OCI-LY3 (cell line): ENCODE measurements at regions not wholly inside any gene's neighbourhood (a gene's known extent, or its start where the extent isn't known, plus 50 kb on each side); places are given as distances from the start of the nearest gene placed in this dataset.

Source experiments
- EZH2phosphoT487 ChIP-seq: fragments of 200-600 bp; shearing (Covaris generic); IDR thresholded peaks from 2 replicates; pipeline ENCODE4 v1.6.1; 2018; ENCODE audit warnings: antibody characterized with exemption, mixed run types, low read depth
- TF ChIP-seq, protein P1 (sequence below): fragments of 200-600, 300-600 bp; sonication (generic); IDR thresholded peaks from 2 replicates; pipeline ENCODE4 v1.5.1; 2014; ENCODE audit warnings: antibody characterized with exemption, low read length, low read depth

DNA sequence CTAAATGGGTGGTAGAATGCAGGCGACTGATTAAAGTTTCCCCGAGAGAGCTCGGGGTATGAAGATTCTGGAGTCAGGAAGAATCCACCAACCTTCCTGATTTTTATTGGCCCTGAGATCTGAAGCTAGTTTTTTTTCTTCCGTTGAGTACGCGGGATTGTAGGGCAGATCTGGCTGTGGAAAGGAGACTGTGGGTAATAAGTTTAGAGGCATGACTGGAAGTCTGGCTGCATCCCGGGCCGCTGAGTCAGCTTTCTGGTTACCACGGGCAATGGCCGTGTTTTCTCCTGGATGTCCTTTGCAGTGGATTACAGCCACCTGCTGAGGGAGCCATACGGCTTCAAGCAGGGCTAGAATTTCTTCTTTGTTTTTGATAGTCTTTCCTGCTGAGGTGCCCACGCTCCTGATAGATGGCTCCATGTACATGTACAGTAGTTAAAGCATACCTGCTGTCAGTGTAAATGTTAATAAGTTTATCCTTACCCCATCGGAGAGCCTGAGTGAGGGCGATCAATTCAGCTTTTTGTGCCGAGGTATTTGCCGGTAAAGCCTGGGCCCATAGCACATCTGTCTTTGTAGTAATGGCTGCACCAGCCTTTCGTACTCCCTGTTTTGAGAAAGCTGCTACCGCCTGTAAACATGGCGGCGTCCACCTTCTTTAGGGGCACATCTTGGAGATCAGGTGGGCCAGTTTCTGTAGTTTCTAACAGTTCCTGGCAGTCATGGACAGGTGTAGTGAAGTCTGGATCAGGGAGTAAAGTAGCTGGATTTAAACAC, 154.0 kb downstream of the TRIM27 start:
- TF ChIP-seq, protein P1, sequence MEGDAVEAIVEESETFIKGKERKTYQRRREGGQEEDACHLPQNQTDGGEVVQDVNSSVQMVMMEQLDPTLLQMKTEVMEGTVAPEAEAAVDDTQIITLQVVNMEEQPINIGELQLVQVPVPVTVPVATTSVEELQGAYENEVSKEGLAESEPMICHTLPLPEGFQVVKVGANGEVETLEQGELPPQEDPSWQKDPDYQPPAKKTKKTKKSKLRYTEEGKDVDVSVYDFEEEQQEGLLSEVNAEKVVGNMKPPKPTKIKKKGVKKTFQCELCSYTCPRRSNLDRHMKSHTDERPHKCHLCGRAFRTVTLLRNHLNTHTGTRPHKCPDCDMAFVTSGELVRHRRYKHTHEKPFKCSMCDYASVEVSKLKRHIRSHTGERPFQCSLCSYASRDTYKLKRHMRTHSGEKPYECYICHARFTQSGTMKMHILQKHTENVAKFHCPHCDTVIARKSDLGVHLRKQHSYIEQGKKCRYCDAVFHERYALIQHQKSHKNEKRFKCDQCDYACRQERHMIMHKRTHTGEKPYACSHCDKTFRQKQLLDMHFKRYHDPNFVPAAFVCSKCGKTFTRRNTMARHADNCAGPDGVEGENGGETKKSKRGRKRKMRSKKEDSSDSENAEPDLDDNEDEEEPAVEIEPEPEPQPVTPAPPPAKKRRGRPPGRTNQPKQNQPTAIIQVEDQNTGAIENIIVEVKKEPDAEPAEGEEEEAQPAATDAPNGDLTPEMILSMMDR, result no peak
- no peak for TF ChIP-seq EZH2phosphoT487
